ENCODE measurements at regions not wholly inside any gene's neighbourhood (a gene's known extent, or its start where the extent isn't known, plus 50 kb on each side); places are given as distances from the start of the nearest gene placed in this dataset.
"Not testable (repeated sequence)": the region's sequence is repeated elsewhere in the genome, so short reads cannot be mapped to it uniquely, and the experiment has no call there.

DNA sequence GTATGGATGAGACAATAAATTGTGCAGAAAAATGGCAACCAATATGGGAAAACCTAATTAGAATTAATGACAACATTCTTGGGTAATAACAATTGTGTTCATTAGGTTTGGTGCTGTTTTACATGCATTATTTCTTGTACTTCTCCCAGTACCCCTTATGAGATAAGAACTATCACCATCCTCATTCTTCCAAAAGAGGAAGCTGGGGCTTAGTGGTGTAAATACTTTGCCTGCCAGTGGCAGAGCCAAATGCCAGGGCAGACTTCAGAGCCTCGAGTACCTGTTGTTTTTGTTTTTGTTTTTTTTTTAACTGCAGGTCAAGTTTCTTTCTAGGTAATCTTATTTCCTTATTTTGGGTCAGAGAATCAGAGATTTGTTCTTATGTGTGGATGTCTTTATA is 206.4 kb downstream of the RHOU start:
- DNase-seq (ENCODE audit: low spot score), result no peak

DNA sequence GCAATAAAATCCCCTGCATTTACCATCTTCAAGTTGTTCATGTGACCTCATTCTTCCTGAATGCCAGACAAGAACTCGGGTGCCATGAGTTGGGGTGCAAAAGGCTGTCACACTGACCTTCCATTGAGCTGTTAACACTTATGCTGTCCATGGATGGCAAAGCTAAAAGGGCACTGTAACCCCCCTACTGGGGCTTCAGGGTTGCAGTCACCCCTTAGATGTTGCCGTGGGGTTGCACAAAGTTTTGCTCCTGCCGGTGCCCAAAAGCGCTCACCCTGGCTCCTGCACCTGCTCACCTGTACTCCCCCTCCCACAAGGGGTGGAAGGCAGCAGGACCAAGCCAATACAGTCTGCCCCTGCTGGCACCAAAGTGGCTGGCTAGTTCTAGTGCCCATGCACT is 208.2 kb downstream of the RHOU start:
- no peak for DNase-seq (ENCODE audit: low spot score)

- DNase-seq (ENCODE audit: low spot score), result no peak
These were observed 209.0 kb downstream of the RHOU start for GRCh38 chr1:228944296-228944695.

- DNase-seq (ENCODE audit: low spot score), result no peak
These were observed 209.7 kb downstream of the RHOU start for GRCh38 chr1:228944935-228945371.

- DNase-seq (ENCODE audit: low spot score), result no peak
These were observed 210.6 kb downstream of the RHOU start for GRCh38 chr1:228945885-228946284.

GRCh38 chr1:228949617-228950016 is 214.3 kb downstream of the RHOU start:
- DNase-seq (ENCODE audit: low spot score), result not testable (repeated sequence)

GRCh38 chr1:228953207-228953606 is 217.9 kb downstream of the RHOU start:
- DNase-seq (ENCODE audit: low spot score), result no peak

DNA sequence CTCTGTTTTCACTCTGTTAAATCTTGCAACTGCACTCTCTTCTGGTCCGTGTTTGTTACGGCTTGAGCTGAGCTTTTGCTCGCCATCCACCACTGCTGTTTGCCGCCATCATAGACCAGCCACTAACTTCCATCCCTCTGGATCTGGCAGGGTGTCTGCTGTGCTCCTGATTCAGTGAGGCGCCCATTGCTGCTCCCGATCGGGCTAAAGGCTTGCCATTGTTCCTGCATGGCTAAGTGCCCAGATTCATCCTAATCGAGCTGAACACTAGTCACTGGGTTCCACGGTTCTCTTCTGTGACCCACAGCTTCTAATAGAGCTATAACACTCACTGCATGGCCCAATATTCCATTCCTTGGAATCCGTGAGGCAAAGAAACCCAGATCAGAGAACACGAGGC is 218.5 kb downstream of the RHOU start:
- DNase-seq (ENCODE audit: low spot score), result peak; percentile 92

DNA sequence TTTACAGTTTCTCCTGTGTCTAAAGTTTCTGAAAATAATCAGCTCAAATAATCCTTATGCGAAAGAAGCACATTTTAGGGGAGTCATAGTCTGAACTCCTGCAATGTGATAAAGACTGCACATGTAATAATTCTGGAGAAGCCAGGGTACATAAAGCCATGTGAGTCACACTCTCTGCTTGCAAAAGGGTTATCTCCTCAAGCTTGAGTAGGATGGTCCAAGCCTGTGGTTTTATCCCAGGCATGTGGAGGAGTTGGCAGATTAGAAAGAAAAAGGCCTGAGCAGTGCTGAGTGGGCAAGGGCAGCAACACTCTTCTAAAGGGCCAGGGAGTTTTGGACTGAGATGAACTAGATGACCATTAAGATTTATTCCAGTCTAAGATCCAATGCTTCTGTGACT is 220.4 kb downstream of the RHOU start:
- DNase-seq (ENCODE audit: low spot score), result no peak

DNA sequence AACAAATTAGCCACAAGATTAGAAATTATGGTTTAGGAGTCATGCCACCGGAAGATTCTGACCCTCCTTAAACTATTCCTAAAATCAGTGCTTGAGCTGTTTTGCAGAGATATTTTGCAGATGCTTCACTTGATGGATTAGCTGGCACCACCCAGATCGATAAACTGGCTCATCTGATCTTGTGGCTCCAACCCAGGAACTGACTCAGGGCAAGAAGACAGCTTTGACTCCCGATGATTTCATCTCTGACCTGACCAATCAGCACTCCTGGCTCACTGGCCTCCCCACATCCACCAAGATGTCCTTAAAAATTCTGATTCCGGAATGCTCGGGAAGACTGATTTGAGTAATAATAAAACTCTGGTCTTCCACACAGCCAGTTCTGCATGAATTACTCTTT is 221.6 kb downstream of the RHOU start:
- DNase-seq (ENCODE audit: low spot score), result no peak

- no peak for DNase-seq (ENCODE audit: low spot score)
These were observed 222.3 kb downstream of the RHOU start for GRCh38 chr1:228957535-228957934.

DNA sequence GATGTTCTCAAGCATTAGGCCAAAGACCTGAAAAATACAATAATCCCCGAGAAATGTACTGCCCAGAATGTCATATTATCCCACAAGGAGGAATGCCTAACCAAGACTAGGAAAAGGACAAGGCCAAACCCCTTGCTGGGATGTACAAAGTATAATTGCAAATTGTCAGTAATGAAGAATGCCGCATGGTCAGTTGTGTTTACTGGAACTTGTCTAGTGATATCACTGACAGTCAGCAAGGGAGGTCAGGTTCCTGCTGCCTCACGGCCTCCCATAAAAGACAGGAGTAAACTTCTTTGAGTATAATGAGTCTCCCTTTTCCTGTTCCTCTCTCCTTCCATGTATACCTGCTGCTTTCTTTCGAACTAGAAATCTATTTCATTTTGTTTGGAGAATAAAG is 222.8 kb downstream of the RHOU start:
- no peak for DNase-seq (ENCODE audit: low spot score)

GRCh38 chr1:228958741-228959140 is 223.5 kb downstream of the RHOU start:
- no peak for DNase-seq (ENCODE audit: low spot score)

- DNase-seq (ENCODE audit: low spot score), result no peak
These were observed 225.4 kb downstream of the RHOU start for GRCh38 chr1:228960705-228961104.

DNA sequence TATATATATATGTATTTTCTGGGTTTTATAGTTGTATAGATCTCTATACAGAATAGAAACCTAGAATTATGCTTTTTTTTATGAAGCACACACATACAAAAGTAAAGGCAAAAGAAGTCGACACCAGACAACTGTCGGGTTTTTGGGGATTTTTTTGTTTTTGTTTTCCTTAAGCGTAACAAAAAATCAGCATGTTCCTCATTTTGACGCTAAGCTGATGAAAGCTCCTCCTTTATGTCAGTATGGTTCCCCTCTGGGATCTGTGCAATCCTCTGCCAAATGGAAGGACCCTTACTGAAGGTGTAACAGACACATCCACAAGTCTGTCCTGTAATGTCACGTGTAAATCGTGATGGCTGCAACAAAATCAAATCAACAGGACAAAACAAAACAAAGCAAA is 226.2 kb downstream of the RHOU start:
- DNase-seq (ENCODE audit: low spot score), result no peak

GRCh38 chr1:228963795-228964177 is 228.5 kb downstream of the RHOU start:
- no peak for DNase-seq (ENCODE audit: low spot score)

DNA sequence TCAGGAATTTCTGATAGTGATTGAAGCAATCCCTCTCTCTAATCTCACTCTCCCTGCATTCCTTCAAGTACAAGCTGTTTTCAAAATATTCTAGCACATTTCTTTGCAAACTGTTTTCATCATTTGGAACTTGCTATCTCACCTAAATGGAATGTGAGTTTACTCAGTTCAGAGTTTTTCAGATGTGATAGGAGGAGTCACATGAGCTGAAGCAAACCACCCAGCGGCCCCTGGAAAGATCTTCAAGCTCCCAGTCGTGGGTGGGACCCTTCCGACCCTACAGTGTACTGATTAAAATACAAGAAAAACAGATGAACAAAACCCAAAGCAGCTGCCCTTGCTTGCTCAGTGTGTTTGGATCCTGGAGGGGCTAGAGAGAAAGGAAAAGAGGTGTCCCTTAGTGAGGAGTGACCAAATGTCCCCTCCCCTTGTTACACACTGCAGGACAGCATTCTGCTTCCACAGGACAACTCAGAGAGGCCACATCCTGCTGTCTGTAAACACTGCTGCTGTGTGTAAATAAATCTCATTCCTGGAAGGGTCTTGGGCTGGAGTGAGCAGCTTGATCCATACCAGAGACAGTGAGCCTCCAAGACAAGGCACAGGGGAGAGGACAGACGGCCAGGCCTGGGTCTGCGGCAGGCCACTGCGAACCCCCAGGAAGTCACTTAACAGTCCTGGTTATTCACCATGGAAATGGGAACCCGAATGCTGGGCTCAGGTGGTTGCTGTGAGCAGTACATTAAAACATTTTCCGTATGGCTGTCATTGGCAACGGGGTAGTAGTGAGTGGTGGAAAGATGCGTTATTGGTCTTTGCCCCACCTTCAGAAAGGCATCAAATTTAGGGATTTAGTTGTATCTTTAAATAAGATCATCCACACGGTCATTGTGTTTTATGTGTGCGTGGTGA is 229.2 kb downstream of the RHOU start:
- DNase-seq (ENCODE audit: low spot score), result no peak

DNA sequence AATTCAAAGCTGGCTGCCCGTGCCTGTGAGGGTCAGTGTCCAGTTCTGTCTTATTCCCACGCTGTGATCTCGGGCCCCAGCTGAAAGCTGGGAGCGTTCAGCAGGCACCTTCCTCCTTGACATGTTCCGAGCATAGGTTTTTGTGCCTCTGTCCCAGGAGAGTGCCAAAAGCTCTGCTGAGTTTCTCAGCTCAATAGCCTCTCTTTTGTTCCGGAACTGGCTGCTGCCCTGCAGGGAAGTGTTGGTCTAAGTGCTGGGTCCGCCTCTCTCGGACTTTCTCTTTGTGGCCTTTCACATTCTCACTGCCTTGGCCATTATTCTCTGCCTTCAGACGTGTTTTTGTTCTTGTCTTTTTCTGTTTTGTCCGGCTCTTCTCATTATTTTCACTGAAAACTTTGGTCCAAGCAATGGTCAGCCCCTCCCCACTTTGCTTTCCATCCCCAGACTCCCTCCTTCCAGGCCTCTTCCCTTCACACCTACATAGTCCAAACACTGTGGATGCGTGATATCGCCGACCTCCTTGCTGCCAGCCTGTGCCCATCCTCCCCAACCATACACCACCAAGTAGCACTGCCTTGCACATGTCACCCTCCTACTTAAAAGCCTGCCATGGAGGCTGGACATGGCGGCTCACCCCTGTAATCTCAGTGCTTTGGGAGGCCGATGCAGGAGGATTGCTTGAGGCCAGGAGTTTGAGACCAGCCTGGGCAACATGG is 233.8 kb downstream of the RHOU start:
- peak; percentile 68 for DNase-seq (ENCODE audit: low spot score)

DNA sequence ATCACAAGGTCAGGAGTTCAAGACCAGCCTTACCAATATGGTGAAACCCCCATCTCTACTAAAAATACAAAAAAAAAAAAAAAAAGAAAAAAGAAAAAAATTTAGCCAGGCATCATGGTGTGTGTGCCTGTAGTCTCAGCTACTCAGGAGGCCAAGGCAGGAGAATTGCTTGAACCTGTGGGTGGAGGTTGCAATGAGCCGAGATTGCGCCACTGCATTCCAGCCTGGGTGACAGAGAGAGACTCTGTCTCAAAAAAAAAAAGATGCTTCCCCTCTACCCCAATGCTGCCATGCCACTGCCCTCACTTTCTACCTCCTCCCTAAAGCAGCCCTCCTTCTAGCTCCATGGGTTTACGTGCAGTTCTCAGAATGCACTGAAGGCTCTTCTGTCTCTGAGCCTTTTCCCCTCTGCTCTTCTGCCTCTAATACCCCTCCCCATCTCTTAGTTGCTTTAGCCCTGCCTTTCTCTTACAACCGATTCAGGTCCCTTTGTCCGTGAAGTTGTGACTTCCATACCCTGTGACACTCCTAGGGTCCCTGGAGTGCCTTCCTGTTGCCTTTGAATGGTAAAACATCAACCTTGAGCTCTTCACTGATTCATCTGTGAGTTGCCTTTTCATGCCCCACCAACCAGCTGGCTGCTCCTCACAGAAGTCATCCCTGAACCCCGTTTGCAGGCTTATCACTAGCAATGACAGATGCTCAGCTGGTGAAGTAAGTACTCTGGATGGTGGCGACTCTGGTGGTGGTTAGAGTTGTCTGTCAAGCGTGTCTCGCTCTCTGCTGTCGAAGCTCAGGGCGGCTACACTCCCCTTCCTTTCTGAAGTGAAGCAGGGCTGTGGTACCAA is 234.9 kb downstream of the RHOU start:
- DNase-seq (ENCODE audit: low spot score), result no peak

DNA sequence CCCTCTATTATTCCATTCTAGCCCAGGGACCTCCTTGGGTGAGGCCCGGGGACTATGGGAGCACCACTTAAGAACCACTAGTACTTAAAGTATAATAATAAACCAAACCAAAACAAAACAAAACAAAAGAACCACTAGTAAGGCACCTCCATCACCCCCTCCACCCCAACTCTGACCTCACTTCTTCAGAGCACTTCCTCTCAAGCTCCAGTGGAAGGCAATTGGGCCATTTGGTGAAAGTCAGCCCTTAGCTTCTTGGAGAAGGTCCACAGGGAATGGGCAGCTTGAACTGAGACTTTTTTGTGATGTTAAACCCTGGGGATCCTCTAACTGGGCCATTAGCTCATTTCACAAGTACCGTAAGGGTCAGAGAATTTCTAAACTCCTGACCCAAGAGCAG is 237.3 kb downstream of the RHOU start:
- DNase-seq (ENCODE audit: low spot score), result no peak

- DNase-seq (ENCODE audit: low spot score), result no peak
These were observed 239.0 kb downstream of the RHOU start for GRCh38 chr1:228974273-228974672.

- DNase-seq (ENCODE audit: low spot score), result no peak
These were observed 240.1 kb downstream of the RHOU start for GRCh38 chr1:228975238-228975907.
